Pulmonary artery endothelial cell (primary cell): ENCODE measurements at regions not wholly inside any gene's neighbourhood (a gene's known extent, or its start where the extent isn't known, plus 50 kb on each side); places are given as distances from the start of the nearest gene placed in this dataset.

Source experiments
- DNase-seq: peaks from one replicate; pipeline ENCODE4 v3.0.0-alpha.2; 2011; ENCODE audit warnings: low read depth, low spot score

DNA sequence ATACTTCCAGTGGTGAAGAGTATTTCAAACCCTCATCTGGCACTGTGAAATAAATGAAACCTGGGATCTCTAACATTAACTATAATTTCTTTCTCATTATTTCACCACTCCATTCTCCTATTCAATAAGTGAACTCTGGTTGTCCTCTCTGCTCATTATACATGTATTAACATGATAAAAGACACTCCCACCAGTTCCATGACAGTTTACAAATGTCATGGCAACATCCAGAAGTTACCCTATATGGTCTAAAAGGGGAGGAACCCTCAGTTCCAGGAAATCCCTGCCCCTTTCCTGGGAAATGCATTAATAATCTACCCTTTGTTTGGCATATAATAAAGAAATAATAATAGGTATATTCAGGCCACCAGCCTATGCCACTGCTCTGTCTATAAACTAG lies 62.7 kb upstream of the BRINP3 start:
- DNase-seq: no peak

DNA sequence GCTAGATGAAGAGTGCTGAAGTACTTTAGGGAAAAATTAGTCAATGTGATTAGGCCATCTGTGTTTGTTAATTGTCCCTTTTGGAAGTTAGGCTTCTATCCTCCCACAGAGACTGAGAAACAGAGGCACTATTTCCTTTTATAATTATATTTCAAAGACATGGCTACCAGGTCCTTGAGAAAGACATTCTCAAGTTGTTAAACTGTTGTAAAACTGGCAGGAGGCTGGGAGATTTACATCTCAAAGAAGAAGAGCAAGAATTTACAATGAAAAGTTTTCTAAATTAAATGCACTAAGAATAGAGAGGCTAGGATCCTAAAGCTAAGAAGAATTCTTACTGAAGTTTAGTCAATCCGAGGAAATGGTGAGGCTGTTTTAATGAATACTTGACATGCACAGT lies 74.0 kb upstream of the BRINP3 start:
- DNase-seq: no peak

DNA sequence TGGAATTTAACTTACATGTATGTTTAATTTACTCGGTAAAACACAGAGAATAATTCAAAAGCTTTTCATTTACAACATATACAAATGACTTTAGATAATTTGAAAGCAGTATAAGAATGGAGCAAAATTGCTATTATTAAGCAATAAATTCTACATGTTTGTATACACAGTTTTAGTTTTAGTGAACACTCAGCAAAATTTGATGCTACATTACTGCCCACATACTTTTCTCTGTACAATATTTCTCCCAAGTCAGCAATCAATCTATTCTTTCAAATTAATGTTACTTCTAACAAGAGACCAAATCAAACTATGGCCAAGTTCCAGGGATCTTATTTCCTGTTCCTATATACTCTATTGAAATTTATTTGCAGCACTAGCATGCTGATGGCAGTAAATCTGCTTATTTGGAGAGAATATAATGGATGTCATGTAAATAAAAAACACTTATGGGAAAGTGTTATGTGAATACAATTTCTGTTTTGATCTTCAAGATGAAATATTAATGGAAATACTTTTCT lies 82.6 kb upstream of the BRINP3 start:
- no peak for DNase-seq

DNA sequence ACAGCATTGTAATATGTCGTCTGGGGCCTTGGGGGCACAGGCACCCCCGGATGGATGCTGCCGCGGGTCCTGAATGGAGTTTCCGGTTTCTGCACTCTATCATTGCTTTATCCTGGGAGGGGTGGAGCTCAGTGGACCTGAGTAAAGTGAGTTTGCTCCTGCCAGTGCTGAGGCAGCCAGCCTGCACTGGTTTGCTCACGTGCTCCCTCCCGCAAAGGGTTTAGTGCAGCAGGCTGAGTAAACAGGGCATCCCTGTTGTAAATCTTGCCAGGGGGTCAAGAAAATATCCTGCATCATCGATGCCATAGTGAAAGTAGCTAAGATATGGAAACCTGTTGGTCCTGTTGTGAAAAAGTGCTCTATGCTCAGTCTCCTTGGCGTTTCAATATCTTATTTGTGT lies 85.6 kb upstream of the BRINP3 start:
- no peak for DNase-seq

DNA sequence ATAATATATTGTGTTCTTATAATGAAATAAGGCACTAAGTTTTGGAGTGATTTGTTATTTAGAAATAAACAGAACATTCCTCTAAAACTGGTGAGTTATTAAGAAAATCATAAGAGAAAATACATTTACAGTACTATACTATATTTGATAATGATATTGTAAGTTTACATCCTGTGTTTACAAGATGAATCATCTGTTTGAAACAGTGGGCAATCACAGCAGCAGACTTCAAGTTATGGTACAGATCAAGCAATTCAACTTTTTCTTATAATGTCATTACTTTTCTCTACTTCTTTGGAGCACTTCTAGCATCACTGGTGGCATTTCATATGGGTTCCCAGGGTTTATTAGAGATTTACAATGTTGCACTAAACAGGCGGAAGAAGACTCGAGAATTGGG lies 86.5 kb upstream of the BRINP3 start:
- DNase-seq: no peak

DNA sequence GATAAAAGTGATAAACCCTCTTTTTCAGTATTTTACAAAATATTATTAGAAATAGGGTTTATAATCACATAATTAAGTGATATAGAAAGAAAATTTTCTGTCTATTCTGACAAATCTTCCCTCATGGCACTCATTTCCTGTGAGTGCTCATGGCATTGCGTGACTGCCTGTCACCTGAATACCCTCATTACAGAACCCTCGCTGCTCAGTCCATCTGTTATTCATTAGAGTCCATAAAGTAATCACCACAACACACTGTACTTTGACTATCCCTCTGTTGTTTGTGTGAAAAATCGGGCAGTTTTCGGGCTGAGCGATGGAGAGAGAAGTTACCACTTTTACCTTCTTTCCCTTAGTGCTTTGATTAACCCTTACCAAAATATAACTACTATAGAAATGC lies 100.4 kb upstream of the BRINP3 start:
- DNase-seq: no peak

DNA sequence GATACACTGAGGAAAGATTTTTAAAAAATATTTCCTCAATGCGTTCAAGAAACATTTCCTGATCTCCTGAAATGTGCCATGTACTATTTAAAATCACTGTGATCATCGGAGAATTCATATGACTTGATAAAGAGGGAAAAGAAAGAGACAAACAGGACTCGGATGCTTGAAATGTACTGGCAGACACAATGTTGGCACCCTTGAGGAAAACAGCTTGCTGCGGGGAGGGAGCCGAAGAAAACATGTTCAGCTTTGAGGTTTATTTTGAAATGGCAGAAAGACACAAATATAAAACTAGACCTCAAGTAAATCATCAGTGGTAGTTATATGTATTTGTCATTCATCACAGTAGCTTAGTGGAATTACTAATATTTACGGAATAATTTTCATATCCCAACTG lies 100.9 kb upstream of the BRINP3 start:
- DNase-seq: no peak

DNA sequence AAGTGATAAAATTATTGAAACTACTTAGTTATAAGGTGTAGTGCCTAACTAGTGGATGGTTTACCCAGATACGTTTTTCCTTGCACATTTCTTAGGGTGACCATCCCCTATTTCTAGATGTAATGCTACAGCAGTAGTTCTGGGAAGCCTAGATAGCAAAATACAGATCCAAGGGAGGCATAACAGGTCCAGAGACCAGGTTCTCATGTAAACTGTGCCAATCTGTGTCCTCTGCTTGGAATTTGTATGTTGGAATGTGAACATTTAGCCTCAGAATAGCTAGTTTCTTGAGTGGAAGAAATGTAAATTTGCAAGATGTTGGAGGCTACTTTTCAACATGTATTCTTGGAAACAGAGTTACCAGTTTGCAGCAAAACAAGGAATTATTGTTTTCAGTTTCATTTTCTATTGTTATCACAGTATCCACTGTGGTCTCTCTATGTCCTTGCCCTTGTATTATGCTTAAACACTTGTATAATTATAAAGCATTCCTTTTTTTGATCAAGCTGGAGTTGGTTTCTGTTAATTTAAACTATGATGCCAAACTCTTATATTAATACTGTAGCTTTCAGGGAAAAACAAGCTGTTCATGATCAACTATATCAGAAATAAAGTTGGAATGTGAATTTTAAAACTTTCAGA lies 102.0 kb upstream of the BRINP3 start:
- DNase-seq: no peak

DNA sequence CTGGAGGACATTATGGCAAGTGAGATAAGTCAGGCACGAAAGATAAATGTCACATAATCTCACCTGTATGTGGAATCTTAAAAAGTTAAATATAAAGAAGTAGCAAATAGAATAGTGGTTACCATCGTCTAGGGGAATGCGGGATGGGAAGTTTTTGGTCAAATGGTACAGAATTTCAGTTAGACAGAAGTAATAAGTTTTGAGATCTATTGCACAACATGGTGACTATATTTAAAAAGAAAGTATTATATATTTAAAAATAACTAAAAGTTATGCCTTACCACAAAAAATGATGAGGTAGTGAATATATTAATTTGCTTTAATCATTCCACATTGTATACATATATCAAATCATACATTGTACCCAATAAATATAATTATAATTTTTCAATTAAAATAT lies 106.2 kb upstream of the BRINP3 start:
- no peak for DNase-seq

DNA sequence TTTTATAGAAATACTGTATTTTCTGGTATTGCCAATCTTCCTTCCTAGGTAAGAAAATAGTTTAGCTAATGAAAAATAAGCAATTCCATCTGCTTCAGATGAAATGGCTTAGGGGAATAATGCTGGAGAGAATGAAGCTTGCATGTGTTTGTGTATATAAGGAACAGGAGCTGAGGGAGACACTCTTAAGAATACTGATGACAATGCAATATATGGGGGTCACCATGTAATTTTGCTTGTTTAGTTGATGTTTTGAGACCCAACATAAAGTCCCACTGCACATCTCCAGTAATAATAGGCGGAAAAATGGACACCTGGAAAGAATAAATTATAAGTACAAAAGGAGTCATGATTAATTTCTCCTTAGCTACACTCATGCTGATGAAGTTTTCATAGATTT lies 110.8 kb upstream of the BRINP3 start:
- DNase-seq: no peak

DNA sequence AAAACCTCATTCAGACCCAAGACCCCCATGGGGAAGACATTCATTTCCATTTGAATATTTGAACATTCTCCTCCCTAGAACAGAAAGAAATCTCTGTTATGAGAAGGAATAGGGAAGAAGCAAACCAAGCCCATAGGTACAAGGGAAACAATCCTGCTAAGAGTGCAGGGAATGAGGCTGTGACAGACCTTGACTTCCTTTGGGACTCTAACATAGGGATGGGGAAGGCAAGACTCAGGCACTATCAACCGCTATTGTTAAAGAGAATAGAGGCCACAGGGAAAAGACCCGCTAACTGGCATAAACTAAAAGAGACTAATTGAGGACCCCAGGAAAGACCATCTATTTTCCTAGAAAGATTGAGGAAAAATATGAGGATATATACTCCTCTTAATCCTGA lies 117.8 kb upstream of the BRINP3 start:
- no peak for DNase-seq

DNA sequence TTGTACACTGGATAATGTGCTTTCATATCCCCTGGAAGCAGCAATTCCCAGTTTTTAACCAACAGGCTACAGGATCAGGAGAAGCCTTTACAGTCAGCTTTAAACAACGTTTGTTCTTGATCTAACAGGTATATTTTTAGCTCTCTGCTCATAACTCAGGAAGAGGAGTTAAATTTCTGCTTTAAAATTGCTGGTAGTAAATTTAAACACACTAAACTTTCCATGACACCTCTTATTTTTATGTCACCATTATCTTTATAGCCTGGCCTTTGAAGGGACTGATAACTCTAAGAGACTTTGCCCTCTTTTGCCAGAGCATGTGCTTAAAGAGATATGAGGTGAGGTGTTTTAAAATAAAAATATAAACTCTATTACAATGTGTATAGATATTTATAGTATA lies 119.6 kb upstream of the BRINP3 start:
- DNase-seq: no peak

DNA sequence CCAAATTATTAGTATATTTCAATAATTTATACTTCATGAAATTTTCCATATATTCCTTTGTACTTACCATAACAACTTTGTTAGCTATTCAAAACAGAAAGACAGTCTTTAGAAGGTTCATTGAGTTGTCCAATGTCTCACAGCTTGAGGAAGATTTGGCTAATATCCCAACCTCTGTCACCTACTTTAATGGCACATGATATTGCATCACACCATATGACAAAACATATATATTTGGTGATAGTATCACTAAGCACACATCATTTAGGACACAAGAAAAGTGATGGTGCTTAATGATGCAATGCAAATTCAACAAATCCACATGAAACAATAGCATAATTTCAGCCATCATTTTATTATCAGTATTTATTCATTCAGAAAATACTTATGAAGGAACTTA lies 122.0 kb upstream of the BRINP3 start:
- DNase-seq: no peak

DNA sequence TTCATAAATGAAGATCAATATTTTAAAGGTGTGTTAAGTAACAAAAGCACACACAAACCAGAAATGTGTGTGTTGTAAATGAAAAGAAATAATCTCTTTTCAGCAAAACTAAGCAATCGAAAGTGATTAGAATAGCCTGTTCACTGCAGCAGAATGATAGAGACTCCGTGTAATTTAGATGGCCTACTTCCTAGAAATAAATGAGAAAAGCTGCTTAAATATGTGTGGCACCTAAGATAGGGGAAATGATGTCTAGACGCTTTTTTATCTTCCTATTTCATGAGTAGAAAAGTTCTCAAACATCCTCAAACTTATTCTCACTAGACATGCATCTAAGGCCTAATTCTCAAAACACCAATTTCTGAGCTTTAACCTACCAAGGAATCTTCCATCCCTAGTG lies 124.7 kb upstream of the BRINP3 start:
- no peak for DNase-seq

DNA sequence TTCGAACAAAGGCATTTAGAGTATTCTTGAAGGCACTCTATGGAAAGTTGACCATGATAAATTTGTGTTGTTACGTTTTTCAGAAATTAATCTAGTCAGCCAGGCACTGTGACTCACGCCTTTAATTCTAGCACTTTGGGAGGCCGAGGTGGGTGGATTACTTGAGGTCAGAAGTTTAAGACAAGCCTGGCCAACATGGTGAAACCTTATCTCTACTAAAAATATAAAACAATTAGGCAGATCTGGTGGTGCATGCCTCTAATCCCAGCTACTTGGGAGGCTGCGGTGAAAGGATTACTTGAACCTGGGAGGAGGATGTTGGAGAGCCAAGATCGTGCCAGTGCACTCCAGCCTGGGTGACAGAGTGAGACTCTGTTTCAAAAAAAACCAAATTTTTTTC lies 130.6 kb upstream of the BRINP3 start:
- no peak for DNase-seq

DNA sequence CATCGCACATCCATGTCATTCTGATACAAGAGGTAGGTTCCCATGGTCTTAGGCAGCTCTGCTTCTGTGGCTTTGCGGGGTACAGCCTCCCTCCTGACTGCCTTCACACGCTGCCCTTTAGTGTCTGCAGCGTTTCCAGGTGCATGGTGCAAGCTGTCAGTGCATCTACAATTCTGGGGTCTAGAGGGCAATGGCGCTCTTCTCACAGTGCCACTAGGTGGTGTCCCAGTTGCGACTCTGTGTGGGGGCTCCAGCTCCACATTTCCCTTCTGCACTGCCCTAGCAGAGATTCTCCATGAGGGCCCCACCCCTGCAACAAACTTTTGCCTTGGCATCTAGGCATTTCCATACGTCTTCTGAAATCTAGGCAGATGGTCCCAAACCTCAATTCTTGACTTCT lies 138.2 kb upstream of the BRINP3 start:
- no peak for DNase-seq

DNA sequence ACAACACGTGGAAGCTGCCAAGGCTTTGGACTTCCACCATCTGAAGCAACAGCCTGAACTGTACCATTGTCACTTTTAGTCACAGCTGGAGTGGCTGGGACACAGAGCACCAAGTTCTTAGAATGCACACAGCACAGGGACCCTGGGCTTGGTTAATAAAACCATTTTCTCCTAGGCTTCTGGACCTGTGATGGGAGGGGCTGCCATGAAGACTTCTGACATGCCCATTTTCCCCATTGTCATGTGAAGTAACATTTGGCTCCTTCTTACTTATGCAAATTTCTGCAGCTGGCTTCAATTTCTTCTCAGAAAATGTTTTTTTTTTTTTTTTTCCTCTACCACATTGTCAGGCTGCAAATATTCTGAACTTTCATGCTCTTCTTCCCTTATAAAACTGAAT lies 138.6 kb upstream of the BRINP3 start:
- DNase-seq: no peak

DNA sequence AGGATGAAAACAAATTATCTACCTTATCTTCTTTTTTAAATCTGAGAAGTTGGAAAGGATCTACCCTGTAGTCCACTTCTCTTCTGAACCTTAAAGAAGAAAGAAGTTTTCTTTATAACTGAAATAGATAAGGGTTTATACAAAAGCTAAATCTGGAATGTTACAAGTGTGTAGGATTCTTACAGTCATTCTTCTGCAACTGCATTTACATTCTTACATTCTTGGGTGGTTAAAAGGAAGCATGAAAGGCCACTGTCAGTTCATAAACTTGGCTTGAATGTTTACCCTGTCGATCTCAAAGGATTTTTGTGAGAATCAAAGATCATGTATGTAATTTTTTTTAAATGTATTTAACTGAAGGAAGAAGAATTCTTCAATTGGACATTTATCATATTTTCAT lies 142.1 kb upstream of the BRINP3 start:
- no peak for DNase-seq

DNA sequence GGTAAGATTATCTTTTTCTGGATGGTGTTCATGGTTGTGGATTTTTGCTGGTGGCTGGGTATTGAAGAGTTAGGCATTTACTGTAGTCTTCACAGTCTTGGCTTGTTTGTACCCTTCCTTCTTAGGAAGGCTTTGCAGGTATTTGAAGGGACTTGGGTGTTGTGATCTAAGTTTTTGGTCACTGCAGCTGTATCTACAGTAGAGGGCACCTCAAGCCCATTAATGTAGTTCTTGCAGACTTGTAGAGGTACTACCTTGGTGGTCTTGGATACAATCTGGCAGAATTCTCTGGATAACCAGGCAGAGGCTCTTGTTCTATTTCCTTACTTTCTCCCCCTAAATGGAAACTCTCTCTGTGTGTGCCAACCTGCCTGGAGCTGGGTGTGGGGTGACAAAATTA lies 155.8 kb upstream of the BRINP3 start:
- no peak for DNase-seq

DNA sequence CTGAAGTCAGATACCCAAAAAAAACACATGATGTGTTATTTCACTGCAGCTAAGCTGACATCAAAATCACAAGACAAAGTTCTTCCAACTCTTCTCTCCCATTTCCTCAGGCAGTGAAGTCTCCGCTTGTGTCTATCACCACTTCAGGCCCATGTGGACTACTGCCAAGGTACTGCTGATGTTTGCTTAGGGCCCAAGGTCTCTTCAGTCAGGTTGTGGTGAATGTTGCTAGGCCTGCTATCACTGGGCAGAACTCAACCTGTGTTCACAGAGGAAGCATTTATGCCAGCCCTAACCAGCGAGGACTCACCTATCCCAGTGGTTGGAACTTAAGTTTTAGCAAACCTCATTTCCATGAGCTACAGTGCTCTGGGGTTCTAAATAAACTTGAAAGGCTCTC lies 156.5 kb upstream of the BRINP3 start:
- no peak for DNase-seq

DNA sequence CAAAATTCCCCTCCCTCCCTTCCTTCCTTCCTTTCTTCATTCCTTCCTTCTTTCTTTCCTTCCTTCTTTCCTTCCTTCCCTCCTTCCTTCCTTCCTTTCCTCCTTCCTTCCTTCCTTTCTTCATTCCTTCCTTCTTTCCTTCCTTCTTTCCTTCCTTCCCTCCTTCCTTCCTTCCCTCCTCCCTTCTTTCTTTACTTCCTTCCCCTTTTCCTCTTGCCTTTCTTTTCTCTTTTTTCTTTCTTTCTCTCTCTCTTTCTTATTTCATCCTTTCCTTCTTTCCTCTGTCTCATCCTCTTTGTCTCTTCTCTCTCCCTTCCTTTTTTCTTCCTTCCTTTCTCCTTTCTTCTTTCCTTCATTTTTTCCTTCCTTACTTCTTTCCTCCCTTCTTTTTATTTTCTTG lies 171.9 kb upstream of the BRINP3 start:
- no peak for DNase-seq

DNA sequence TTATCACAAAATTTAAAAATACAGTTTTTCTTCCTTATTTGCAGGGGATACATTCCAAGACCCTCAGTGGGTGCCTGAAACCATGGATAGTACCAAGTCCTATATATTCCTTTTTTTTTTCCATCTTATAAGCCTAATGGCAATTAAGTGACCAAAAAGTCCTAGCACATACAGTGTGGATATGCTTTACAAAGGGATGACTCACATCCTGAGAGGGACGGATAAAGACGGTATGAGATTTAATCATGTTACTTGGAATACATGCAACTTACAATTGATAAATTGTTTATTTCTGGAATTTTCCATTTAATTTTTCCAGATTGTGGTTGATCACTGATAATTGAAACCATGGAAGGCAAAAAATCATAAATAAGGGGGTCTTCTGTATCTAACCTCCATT lies 181.2 kb upstream of the BRINP3 start:
- DNase-seq: no peak

DNA sequence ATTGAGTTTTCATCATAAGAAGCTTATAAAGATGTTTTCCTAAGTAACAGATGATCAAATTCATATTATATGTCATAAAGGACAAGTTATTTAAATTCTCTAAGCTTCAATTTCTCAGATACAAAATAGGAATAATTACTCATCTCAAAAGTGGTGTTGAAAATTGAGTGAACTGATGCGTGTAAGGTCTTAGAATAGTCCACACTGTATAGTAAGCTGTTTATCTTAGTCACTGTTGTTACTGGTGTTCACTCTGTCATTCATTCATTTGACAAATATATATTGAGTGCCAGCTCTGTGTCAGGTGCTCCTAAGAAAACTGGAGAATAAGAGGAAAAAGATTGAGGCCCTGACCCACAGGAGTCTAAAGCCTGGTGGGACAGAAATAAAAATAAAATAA lies 186.3 kb upstream of the BRINP3 start:
- no peak for DNase-seq

DNA sequence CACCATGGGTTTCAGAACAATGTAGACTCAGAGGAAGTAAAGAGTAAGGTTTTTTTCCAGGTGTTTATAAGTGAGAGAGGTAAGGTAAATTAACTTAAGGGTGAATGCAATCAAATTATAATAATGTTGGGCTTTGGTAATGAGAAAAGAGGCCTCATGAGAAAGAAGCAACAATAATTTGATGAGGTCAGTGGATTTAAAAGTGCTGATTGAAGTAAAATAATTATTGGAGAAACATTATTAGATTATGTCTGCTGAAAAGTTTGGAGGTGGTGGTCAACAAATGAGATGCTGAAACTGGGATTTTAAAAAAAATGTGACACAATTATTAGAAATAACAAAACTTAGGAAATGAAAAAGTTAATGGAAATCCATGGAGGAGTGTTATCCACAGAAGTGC lies 187.4 kb upstream of the BRINP3 start:
- no peak for DNase-seq
